ENCODE measurements at regions not wholly inside any gene's neighbourhood (a gene's known extent, or its start where the extent isn't known, plus 50 kb on each side); places are given as distances from the start of the nearest gene placed in this dataset.
"Not testable (repeated sequence)": the region's sequence is repeated elsewhere in the genome, so short reads cannot be mapped to it uniquely, and the experiment has no call there.

DNA sequence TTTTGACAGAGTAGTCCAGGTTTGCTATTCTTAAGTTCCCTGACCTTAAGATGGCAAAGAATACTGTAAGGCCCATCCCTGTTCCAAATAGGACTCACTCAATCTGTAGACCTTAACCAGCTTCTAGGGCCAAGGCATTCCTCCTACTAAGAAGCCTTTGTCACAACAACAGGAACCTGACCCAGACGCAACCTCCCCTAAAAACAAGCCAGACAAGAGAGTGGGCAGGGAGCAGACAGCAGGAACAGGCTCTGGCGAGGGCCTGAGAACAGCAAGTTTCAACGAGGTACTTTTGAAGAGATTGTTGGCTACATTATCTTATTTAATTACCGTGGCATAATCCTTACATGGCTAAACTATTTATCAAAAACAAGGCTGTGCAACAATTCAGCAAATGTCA lies 58.1 kb upstream of the NBPF11 start:
- H3K9me3 ChIP-seq (ENCODE audit: control insufficient read depth in 2 of 2, low read length in 2 of 2); H3K36me3 ChIP-seq (ENCODE audit: control insufficient read depth in 2 of 2, insufficient read depth in 2 of 2, low read length in 2 of 2); H3K9ac ChIP-seq (ENCODE audit: low read depth in 1 of 2, low read length in 2 of 2); H3K27me3 ChIP-seq (ENCODE audit: control insufficient read depth in 2 of 2, insufficient read depth in 2 of 2, low read length in 2 of 2); H3K4me1 ChIP-seq (ENCODE audit: control insufficient read depth in 2 of 2, insufficient read depth in 2 of 2, low read length in 2 of 2); H3K27ac ChIP-seq (ENCODE audit: low read depth in 2 of 2, low read length in 2 of 2); H3K4me3 ChIP-seq (ENCODE audit: low read length in 2 of 2): not testable (repeated sequence)

DNA sequence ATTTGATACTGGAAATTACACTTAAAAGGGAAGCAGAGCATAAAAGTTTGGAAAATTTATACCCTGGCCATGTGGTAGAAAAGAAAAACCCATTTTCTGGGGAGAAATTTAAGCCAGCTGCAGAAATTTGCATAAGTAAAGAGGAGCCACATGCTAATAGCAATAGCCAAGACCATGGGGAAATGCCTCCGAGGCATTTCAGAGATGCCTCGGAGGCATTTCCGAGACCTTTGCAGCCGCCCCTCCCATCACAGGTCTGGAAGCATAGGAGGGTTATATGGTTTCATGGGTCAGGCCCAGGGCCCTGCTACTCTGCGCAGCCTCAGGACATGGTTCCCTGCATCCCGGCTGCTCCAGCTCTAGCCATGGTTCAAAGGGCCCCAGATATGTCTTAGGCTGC lies 49.9 kb upstream of the NBPF11 start:
- not testable (repeated sequence) for H3K27me3 ChIP-seq (ENCODE audit: control insufficient read depth in 2 of 2, insufficient read depth in 2 of 2, low read length in 2 of 2); H3K4me3 ChIP-seq (ENCODE audit: low read length in 2 of 2); H3K36me3 ChIP-seq (ENCODE audit: control insufficient read depth in 2 of 2, insufficient read depth in 2 of 2, low read length in 2 of 2); H3K9ac ChIP-seq (ENCODE audit: low read depth in 1 of 2, low read length in 2 of 2); H3K9me3 ChIP-seq (ENCODE audit: control insufficient read depth in 2 of 2, low read length in 2 of 2); H3K27ac ChIP-seq (ENCODE audit: low read depth in 2 of 2, low read length in 2 of 2); H3K4me1 ChIP-seq (ENCODE audit: control insufficient read depth in 2 of 2, insufficient read depth in 2 of 2, low read length in 2 of 2)
